ENCODE measurements at regions not wholly inside any gene's neighbourhood (a gene's known extent, or its start where the extent isn't known, plus 50 kb on each side); places are given as distances from the start of the nearest gene placed in this dataset.

DNA sequence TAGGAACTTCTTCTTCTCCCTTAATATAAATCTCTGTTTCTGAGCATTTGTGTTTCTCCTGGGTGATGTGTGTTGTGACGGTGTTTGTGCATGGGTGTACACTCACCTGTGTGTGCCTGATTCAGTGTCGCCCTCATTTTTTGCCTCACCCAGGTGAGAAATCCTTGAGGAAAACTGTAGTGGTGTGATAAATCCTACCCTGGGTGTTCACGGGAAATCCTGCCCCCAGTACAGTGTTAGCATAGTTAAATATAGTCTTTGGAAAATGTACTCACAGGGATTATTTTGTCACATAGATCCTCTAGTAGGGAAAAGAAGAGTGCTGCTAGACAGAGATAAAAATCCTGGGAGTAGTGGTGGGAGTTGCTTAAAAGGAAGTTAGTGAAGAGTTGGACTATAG, 291.9 kb upstream of the PITX2 start:
- TF ChIP-seq RAD21 (IDR thresholded peaks at IDR 0.05; ENCODE audit: low read depth): no peak
- TF ChIP-seq REST (IDR thresholded peaks at IDR 0.05; ENCODE audit: low read depth): no peak
- TF ChIP-seq TAF1 (IDR thresholded peaks at IDR 0.05; ENCODE audit: low read depth): no peak
- TF ChIP-seq ZBTB7A (IDR thresholded peaks at IDR 0.05; ENCODE audit: low read depth): no peak
- TF ChIP-seq FOXM1 (IDR thresholded peaks at IDR 0.05; ENCODE audit: borderline replicate concordance, low read depth): no peak
- no peak for TF ChIP-seq TEAD4 (IDR thresholded peaks at IDR 0.05)
- no peak for TF ChIP-seq MAX (IDR thresholded peaks at IDR 0.05)
- no peak for TF ChIP-seq EP300 (IDR thresholded peaks at IDR 0.05; ENCODE audit: borderline replicate concordance)
- TF ChIP-seq NFIC (IDR thresholded peaks at IDR 0.05): no peak
- TF ChIP-seq CEBPB (IDR thresholded peaks at IDR 0.05): no peak
- no peak for TF ChIP-seq TCF12 (IDR thresholded peaks at IDR 0.05; ENCODE audit: low read depth)

All from Ishikawa (cell line).